ENCODE measurements at regions not wholly inside any gene's neighbourhood (a gene's known extent, or its start where the extent isn't known, plus 50 kb on each side); places are given as distances from the start of the nearest gene placed in this dataset.

DNA sequence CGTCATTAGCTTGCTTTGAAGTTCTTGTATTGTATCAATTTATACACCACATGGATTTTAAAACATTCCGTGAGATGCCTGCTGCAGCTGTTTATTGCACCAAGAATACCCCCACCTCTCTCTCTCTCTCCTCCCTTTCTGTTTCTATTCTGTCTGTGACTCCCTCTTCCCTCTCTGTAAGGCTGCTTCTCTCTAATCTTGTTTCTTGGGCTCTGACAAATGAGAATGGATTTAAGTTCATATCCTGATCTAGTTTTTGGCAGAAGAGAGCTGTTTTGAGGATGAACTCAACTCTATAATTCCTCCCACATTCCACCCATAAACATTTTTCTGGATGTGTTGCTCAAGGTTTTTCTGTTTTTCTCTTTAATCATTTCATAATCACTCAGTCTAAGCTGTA, 144.3 kb upstream of the FRY start (continued):
- TF ChIP-seq, protein P1, sequence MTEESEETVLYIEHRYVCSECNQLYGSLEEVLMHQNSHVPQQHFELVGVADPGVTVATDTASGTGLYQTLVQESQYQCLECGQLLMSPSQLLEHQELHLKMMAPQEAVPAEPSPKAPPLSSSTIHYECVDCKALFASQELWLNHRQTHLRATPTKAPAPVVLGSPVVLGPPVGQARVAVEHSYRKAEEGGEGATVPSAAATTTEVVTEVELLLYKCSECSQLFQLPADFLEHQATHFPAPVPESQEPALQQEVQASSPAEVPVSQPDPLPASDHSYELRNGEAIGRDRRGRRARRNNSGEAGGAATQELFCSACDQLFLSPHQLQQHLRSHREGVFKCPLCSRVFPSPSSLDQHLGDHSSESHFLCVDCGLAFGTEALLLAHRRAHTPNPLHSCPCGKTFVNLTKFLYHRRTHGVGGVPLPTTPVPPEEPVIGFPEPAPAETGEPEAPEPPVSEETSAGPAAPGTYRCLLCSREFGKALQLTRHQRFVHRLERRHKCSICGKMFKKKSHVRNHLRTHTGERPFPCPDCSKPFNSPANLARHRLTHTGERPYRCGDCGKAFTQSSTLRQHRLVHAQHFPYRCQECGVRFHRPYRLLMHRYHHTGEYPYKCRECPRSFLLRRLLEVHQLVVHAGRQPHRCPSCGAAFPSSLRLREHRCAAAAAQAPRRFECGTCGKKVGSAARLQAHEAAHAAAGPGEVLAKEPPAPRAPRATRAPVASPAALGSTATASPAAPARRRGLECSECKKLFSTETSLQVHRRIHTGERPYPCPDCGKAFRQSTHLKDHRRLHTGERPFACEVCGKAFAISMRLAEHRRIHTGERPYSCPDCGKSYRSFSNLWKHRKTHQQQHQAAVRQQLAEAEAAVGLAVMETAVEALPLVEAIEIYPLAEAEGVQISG (CRISPR knock-in tag; IDR thresholded peaks at IDR 0.05) = no peak
- no peak for TF ChIP-seq FOSL1 (CRISPR knock-in tag; IDR thresholded peaks at IDR 0.05; ENCODE audit: borderline replicate concordance)
- no peak for TF ChIP-seq SIN3A (IDR thresholded peaks at IDR 0.05; ENCODE audit: borderline replicate concordance, low read depth, low read length)
- no peak for TF ChIP-seq ZNF672 (CRISPR knock-in tag; IDR thresholded peaks at IDR 0.05)
- TF ChIP-seq NFRKB (IDR thresholded peaks at IDR 0.05) = no peak
- TF ChIP-seq, protein P2, sequence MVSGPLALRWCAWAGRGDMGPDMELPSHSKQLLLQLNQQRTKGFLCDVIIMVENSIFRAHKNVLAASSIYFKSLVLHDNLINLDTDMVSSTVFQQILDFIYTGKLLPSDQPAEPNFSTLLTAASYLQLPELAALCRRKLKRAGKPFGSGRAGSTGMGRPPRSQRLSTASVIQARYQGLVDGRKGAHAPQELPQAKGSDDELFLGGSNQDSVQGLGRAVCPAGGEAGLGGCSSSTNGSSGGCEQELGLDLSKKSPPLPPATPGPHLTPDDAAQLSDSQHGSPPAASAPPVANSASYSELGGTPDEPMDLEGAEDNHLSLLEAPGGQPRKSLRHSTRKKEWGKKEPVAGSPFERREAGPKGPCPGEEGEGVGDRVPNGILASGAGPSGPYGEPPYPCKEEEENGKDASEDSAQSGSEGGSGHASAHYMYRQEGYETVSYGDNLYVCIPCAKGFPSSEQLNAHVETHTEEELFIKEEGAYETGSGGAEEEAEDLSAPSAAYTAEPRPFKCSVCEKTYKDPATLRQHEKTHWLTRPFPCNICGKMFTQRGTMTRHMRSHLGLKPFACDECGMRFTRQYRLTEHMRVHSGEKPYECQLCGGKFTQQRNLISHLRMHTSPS (CRISPR knock-in tag; IDR thresholded peaks at IDR 0.05; ENCODE audit: low read depth) = no peak
- TF ChIP-seq, protein P3, sequence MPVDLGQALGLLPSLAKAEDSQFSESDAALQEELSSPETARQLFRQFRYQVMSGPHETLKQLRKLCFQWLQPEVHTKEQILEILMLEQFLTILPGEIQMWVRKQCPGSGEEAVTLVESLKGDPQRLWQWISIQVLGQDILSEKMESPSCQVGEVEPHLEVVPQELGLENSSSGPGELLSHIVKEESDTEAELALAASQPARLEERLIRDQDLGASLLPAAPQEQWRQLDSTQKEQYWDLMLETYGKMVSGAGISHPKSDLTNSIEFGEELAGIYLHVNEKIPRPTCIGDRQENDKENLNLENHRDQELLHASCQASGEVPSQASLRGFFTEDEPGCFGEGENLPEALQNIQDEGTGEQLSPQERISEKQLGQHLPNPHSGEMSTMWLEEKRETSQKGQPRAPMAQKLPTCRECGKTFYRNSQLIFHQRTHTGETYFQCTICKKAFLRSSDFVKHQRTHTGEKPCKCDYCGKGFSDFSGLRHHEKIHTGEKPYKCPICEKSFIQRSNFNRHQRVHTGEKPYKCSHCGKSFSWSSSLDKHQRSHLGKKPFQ (CRISPR knock-in tag; IDR thresholded peaks at IDR 0.05; ENCODE audit: insufficient replicate concordance) = no peak

DNA sequence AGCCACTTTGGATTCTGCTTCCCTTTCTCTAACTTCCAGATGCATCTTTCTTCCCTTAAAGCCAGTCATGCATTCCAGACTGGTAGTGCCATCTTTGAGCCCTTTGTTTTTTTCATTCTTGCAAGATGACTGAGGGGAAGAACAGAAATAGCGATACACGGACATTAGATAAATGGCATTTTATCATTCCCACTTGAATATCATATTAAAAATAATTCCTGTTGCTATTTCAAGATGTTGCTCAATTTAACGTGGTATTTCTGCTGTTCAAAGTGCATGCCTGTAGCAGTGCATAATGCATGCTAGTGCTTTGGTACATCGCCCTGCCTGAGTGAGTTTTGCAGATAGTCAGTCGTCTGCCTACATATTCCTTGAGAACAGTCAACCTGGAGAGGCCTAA, 140.6 kb upstream of the FRY start:
- H3K9ac ChIP-seq (ENCODE audit: insufficient read depth, low read depth, low read length) = no peak overlapping the region
- intact Hi-C loops (cut with micrococcal nuclease; ENCODE audit: unreplicated experiment) (no loop called here), in situ Hi-C loops (cut with HindIII; ENCODE audit: extremely low pct_ligation_motif_present, low pct_unique_long_range_greater_than_20kb) (no loop called here)
- H3K27ac ChIP-seq (ENCODE audit: extremely low read length, insufficient read depth, low read length) = no peak overlapping the region
- H2AFZ ChIP-seq (ENCODE audit: low read length) = no peak overlapping the region
- DNase-seq (ENCODE audit: low spot score) (no peak), ATAC-seq (no peak), FAIRE-seq (no peak)
- 23% methylated on average over 5 of the region's 5 CpGs for WGBS (ENCODE audit: low lambda C conversion rate)
- POLR2A ChIA-PET = no interaction called here
- no TSS peak for BruUV-seq (replicated peaks)
- no peaks in the 10 kb centered on the region for H3K4me1 ChIP-seq (ENCODE audit: insufficient read depth, low read length)
- H3K36me3 ChIP-seq (replicated peaks in 1 of 2; ENCODE audit: control insufficient read depth in 1 of 2, insufficient read depth in 2 of 2, low read length in 2 of 2) = no peaks in the 10 kb centered on the region
- H3K9me3 ChIP-seq (ENCODE audit: low read length) = no peaks in the 10 kb centered on the region
- H3K4me2 ChIP-seq (ENCODE audit: low read depth, low read length) = no peak overlapping the region
- no peaks in the 10 kb centered on the region for H4K20me1 ChIP-seq (ENCODE audit: insufficient read depth, low read length)
- CTCF ChIA-PET (ENCODE audit: low intra/inter-chr PET ratio, low total read pairs) = no interaction called here
- 0 out of 5 replicates have a peak, but pooled peaks cover 0 to 4% of the 10 kb centered on the region in 2 experiments for H3K27me3 ChIP-seq (ENCODE audit: control insufficient read depth in 1 of 2, insufficient read depth in 2 of 2, low read length in 2 of 2)
- no peak overlapping the region for H3K4me3 ChIP-seq (replicated peaks in 1 of 3; ENCODE audit: insufficient read depth in 1 of 3, low read depth in 2 of 3, low read length in 3 of 3)
- H3K79me2 ChIP-seq (ENCODE audit: insufficient read depth, low read length) = no peaks in the 10 kb centered on the region
- no peak for TF ChIP-seq ZNF850 (CRISPR knock-in tag; conservative IDR thresholded peaks at IDR 0.05)
- TF ChIP-seq, protein P4, sequence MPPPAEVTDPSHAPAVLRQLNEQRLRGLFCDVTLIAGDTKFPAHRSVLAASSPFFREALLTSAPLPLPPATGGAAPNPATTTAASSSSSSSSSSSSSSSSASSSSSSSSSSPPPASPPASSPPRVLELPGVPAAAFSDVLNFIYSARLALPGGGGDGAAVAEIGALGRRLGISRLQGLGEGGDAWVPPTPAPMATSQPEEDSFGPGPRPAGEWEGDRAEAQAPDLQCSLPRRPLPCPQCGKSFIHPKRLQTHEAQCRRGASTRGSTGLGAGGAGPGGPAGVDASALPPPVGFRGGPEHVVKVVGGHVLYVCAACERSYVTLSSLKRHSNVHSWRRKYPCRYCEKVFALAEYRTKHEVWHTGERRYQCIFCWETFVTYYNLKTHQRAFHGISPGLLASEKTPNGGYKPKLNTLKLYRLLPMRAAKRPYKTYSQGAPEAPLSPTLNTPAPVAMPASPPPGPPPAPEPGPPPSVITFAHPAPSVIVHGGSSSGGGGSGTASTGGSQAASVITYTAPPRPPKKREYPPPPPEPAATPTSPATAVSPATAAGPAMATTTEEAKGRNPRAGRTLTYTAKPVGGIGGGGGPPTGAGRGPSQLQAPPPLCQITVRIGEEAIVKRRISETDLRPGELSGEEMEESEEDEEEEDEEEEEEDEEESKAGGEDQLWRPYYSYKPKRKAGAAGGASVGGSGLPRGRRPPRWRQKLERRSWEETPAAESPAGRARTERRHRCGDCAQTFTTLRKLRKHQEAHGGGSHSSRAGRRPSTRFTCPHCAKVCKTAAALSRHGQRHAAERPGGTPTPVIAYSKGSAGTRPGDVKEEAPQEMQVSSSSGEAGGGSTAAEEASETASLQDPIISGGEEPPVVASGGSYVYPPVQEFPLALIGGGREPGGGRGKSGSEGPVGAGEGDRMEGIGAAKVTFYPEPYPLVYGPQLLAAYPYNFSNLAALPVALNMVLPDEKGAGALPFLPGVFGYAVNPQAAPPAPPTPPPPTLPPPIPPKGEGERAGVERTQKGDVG (CRISPR knock-in tag; IDR thresholded peaks at IDR 0.05; ENCODE audit: borderline replicate concordance) = no peak
- no peak for TF ChIP-seq HNF4A (CRISPR knock-in tag; IDR thresholded peaks at IDR 0.05)
- no peak for TF ChIP-seq ZNF331 (CRISPR knock-in tag; IDR thresholded peaks at IDR 0.05)
- TF ChIP-seq ZNF619 (CRISPR knock-in tag; IDR thresholded peaks at IDR 0.05) = no peak
- TF ChIP-seq ZNF496 (CRISPR knock-in tag; IDR thresholded peaks at IDR 0.05; ENCODE audit: insufficient replicate concordance) = no peak
- TF ChIP-seq PCBP1 (IDR thresholded peaks at IDR 0.05; ENCODE audit: borderline replicate concordance, low read depth, low read length) = no peak
- no peak for TF ChIP-seq ATM (IDR thresholded peaks at IDR 0.05; ENCODE audit: borderline replicate concordance)
